Renal pelvis (tissue), 1 donor: ENCODE measurements at regions not wholly inside any gene's neighbourhood (a gene's known extent, or its start where the extent isn't known, plus 50 kb on each side); places are given as distances from the start of the nearest gene placed in this dataset.

Experiments
- DNase-seq: peaks from one replicate; pipeline ENCODE4 v3.0.0-alpha.2; 2013

DNA sequence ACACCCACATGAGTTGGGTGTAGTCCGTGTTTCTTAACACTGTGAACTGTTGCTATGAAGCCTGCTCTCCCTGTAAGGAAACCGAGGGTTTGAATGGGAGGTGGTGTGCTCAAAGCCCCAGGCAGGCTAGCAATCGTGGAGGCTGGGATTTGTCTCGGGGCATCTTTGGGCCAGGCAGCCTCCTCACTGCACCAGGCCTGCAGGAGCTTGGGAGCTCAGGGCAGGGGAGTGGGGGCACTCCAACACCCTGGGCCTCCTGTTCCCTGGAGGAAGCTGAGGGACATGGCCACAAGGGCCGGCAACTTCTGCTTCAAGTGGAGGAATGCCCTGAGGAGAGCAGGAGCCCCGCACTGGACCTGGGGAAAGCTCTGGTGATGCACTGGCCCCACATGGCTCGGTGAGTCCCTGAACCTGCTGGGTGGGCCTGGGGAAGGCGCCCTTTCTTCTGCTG, 164.7 kb upstream of the B3GAT1 start:
- DNase-seq = no peak

DNA sequence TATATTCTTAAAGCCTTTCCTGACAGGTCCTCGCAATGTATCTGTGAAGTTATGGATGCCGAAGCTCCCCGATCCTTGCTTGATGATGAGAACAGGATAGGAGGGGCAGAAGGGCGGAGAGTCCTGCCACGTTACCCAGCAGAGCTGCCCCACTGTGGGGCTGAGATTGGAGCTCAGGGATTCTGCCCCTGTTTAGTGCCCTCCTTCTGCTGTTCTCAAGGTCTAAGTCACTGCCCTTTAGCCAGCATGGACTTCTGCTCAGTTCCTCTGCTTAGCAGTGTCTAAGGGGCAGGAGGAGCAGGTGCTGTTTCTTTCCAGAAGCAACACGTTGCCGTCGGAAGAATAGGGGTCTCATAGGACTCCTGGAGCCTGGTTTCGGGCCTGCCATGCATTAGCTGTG, 164.2 kb upstream of the B3GAT1 start:
- no peak for DNase-seq

DNA sequence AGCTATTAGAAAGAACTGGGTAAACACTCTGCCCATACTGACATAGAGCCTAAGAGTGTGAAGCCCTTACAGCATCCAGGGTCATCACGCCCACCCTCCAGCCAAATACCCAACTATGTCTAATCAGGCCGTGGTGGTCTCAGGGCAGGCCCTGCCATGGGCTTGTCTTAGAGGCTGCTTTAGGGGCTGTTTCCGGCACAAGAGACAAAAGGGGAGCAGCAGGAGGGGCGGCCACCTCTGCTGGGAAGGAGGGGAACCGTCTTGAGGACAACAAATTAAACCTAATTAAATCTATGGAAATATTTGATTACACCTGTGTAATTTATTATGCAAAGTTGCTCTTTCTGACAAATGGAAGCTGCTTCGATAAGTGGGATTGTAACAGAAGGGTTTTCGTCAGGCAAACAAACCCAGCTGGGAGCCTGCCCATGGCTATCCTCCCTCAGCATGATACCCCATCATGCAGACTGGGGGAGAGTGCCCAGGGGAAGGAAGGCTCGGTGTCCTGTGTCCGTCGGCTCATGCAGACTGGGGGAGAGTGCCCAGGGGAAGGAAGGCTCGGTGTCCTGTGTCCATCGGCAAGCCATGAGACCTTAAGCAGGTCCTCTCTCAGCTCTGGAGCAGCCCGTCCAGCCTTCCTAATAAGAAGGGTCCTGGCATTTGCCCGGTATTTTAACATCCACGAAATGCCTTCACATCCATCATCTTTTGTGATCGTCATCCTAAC, 163.6 kb upstream of the B3GAT1 start:
- no peak for DNase-seq

DNA sequence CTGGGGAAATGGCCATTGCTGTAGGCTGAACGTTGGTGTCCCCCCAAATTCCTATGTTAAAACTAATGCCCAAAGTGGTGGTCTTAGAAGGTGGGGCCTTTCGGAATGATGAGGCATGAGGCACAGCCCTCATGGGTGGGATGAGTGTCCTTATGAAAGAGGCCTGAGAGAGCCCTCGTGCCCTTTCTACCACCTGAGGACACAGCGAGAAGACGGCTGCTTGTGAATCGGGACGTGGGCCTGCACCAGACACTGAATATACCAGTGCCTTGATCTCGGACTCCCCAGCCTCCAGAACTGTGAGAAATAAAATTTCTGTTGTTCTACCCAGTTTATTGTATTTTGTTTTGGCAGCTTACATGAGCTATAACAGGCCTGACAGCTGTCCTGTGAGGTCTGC, 162.9 kb upstream of the B3GAT1 start:
- no peak for DNase-seq

DNA sequence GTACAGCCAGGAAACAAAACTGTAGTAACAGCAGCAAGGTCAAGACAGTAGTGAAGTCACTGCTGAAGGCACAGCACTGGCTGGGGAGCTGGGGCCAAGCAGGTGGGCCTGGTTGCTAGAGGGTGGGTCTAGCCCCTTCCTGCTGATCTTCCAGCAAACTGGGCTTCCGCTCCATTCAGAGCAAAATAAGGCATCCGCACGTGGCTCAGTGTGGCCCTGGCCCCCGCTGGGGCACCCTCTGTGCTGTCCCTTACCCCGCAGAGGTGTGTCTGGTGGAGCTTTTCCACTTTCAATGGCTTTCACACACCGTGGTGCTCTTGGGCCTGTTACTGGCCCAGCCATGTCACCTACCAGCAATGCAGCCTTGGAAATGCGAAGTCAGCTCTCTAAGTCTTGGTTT, 162.4 kb upstream of the B3GAT1 start:
- no peak for DNase-seq

DNA sequence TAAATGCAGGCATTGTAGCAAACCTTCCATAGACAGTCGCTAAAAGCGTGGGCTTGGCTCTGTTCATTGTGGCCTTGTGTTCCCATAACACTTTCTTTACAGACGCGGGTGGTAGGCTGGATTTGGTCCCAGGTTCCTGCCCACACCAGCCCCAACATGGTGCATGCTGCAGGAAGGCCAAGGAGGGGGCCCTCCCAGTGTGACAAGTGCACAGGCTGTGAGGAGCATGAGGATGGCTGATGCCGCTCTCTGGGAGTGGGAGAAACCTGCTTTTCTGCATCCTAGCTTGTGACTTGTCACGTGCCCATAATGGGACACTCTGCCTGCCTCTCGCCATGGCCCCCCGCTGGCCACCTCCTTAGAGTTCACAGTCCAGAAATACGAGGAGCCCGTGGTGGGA, 161.8 kb upstream of the B3GAT1 start:
- no peak for DNase-seq

DNA sequence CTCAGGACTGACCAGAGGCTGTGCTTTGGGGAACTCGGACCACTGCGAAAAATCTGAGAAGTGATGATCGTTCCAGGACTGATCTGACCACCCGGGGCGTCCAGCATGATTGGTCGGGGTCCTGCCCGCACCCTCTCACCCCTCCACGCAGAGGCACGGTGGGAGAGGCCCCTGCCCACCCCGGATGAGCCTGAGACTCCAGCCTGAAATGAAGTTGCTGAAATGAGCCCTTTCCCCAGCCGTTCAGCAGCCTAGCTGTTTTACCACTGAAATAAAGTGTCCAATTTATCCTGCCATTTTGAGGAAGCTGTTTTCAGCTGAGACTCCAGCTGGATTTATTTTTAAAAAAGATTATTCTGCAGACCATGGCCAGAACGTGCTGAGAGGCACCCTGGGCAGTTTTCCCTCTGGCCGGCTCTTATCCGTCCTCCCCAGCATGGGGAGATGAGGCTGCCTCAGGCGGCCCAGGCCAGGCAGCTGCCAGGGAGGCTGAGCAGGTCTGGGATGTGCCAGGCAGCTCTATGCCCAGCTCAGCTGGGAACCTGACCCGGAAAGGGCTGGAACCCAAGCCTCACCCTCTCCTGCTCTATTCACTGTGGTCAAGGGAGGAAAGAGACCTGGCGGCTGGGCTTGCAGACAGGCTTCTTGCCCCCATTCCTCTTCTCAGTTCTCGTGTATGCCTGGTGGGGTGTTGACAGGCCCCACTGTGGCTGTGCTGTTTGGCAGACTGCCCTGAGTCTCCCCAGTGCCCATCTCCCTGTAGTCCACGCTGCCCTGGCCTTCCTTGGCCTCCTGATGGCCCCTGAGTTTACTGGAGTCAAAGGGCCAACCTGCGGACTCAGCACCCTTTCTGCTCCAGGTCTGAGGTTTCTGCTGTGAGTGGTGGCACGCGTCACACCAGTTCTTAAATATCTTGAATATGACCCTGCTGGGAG, 161.0 kb upstream of the B3GAT1 start:
- DNase-seq = no peak

DNA sequence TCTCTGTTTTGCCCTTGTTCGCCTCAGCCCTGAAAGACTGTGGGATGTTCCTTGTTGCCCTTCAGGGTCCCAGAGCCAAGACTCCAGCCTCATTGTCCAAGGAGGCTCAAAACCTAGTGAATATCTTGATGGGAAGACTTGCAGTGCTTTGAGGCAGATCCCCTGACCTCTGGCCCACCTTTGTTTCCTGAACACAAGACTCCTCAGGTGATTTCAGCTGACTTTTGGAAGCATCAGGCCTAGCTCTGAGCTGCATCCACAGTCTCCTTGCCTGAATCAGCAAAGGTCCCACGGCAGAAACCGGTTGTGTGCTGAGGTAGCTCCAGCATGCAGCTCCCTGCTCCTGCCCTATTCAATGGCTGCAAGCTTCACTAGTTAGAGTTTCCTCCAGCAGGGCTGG, 159.3 kb upstream of the B3GAT1 start:
- no peak for DNase-seq

DNA sequence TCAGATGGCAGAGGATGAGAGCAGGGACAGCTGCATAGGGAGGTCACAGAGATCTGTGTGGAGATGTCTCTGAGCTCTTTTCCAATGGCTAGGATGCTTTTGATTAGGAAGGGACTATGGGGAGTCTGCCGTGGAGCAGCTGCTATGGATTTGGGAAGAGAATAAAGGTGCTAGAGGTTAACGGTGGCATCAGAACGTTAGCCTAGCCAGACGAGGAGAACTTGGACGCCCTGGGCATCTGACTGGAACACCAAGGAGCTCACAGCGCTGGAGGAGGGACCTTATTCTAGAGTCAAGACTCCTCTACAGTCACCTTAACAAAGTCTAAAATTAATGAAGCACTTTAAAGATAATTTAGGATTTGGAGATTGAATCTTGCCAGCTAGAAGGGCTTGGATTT, 157.2 kb upstream of the B3GAT1 start:
- no peak for DNase-seq

DNA sequence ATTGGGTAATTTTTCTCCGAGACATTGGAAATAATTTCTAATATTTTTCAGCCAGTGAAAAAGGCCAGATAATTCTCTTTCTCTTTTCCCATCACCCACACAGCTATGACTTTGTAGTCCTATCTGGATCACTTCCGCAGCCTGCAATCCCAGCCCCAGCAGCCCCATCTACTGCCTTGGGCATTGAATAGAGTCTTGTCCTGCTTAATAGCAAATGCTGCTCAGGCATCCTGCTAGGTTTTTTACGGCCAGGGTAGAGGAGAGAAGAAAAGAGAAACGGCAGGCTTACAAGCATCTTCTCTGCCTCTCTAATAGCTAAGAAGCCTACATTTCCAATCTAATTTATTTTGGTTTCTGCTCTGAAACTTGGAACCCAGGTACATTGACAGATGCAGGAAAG, 154.3 kb upstream of the B3GAT1 start:
- no peak for DNase-seq

DNA sequence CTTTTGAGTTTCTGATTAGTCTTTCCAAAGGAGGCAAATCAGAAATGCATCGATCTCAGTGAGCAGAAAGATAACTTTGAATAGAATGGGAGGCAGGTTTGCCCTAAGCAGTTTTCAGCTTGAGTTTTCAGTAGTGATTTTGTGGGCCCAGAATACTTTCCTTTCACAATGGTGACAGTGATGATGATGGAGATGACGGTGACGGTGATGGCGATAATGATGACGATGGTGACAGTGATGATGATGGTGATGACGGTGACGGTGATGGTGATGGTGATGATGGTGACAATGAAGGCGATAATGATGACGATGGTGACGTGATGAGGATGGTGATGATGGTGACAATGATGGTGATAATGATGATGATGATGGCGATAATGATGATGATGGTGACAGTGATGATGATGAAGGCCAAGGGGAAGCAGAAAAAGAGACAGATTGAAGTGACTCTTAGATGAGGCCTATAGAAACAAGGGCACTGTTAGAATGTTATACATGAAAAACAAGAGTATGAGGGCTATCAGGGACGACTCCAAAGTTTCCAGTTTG, 153.4 kb upstream of the B3GAT1 start:
- no peak for DNase-seq

DNA sequence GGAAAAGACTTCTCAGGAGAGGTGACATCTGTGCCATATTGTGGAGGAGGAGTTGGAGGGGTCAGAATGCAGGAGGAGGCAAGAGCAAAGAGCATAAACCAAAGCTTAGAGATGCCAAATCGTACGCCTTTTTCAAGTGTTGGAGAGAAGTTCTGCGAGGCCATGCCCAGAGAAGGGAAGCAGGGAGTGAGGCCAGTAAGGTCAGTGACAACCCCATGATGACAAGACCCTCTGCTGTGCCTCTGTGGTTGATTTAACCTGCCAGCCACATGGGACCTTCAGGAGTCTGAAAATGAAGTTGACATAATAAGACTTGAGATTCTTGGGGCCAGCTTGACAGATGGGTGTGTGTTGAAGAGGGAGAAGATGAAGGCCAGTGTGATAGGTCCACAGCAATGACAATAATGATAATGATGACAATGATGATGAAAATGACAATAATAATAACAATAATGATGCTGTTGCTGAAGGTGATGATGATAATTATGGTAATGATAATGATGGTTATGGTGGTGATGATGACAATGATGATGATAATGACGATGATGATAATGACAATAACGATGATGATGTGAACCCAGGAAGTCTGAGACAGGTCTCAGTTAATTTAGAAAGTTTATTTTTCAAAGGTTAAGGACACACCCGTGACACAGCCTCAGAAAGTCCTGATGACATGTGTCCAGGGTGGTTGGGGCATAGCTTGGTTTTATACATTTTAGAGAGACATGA, 152.6 kb upstream of the B3GAT1 start:
- DNase-seq = no peak

DNA sequence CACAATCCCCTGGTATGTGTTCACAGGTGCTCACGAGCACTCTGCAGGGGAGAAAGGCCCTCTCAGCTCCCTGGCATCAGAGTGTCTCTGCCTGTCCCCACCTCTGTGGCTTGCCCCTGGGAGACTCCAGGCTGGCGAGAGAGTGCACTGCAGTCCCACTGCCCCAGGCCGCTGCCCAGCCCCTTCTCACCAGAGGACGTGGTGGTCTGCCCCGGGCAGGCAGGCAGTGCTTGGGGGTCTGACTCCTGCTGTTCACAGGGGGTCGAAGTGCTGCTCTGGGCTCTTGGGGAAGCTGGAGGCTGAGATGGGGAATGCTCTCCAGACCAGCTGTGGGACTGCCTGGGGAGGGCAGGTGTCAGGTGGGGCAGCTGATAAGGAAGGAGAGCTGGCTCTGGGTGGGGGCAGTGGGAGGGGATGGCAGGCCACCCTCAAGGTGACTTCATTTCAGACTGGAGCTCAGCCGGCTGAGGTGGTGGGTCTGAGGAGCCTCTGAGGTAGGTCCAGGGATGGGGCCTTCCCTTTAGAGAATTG, 151.0 kb upstream of the B3GAT1 start:
- DNase-seq = no peak

DNA sequence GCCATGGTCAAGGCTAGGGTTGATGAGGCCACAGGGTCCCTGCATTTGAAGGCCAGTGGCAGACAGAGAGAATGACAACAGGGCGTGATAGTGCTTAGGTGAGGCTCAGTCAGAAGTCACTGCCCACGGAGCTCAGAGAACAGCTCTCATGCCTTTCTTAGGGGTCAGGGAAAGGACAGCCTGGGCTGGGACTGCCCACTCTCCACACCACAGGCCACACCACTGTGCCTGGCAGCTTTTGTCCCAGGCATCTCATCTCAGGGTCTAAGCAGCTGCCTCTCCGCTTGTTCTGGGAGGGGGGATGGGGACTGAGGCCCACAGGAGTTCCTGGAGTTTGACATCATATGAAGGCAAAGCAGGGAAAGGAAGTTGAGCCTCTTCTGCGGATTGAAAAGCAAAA, 150.2 kb upstream of the B3GAT1 start:
- DNase-seq = no peak

DNA sequence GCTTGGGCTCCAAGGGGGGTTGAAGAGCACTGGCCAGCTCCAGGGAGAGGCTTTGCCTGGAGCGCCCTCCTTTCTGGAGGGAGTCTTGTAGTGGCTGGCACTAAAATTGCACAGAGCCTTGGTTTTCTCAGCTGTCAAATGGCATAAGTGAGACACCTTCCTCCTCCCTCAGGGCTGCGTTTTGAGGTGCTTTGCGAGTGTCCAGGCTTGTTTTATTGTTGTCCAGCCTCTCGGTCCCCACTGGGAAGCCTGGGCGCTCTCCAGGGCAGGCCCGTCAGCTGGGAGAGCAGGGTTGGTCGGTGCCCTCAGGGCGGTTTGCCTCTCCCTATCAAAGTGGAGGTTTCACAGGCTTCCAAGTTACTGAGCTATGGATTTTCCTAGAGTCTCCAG, 149.3 kb upstream of the B3GAT1 start:
- no peak for DNase-seq

DNA sequence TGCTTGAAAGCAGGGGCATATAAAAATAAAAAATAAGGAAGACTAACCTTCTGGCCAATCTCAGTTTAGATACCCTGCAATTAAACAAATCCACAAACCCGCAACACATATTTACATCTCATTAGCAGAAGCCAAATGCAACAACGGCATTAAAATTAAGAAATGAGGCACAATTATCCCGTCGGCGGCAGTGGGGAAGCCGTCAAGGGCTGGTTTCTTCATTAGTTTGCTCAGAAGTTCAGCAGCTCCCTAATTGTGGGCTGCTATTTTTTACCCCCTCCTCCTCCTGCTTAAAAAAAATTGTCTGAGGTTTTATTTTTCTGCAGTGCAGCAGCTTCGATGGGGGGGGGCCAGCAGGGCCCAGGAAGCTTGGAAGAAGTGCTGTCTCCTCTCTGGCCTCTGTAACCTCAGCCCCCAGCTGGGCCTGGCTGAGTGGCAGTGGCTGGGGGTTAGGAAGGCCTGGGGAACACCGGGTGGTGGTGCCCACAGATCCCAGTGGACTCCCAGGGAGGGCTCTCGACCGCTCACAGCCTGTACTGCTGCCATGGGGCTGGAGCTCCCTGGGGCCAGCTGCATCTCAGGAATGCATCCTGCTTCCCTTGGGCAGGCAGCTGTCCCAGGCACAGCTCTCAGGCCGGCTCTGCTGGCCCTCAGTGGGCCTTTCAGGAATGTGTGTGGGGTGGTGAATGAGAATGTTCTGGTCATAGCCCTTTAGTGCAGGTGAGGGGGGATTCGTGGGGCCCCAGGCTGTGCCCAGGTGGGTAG, 148.7 kb upstream of the B3GAT1 start:
- no peak for DNase-seq

DNA sequence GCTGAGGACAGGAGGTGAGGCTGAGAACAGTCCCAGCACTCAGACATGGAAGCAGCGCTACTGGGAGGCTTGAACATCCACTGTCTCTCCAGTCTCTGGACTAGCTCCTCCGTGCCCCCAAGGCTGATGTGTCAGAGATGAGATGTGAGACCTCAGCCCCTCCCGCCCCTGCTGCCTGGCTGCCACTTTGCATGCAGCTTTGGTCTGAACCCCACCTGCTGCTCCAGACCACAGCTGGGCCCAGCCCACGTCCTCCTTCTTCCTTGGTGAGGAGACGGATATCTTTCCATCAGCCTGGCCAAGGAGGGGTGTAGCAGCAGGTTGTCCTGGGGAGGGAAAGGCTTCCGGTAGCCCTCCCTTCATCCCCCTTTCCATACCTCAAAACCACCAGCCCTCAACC, 148.0 kb upstream of the B3GAT1 start:
- no peak for DNase-seq

DNA sequence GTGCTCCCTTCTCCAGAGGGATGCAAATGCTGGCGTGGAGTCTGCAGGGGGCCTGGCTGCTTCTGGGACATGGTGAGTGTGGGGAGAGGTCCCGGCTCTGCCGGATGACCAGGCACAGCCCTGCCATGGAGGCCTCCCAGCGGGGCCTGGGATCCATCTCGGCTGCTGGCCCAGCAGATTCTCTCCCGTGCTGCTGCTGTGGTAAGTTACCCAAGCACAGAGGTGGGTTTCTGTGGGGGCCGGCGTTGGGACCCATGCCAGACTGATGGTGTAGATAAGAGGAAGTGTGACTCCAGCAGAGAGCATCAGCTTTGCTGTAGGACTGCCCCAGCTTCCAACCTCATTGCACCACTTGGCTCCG, 147.5 kb upstream of the B3GAT1 start:
- no peak for DNase-seq

DNA sequence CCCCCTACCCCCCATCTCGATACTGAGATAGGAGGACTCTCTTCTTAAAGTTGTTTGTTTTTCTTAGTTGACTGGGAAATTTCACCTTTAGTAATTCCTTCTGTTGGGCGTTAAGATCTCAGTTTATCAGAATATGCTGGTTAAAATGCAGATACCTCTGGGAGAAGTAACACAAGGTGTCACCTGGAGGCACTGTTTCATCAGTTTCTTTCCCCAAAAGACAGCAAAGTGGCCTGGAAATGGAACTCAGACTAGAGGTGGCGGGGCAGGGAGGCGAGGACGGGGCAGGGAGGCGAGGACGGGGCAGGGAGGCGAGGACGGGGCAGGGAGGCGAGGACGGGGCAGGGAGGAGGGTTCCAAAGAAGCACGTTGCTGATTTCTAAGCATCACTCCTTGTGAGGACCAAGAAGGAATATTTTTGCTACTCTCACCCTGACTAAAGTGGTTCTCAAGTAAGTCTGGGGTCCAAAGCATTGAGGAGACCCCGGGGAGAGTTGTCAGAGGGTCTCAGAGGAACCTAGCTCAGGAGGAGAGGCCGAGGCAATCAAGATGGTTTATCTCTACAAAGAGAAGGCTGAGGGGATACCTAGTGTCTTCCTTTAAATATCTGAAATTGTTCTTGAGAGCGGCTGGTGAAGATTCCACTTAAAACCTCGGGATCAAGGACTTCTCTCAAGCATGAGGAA, 147.0 kb upstream of the B3GAT1 start:
- DNase-seq = no peak

DNA sequence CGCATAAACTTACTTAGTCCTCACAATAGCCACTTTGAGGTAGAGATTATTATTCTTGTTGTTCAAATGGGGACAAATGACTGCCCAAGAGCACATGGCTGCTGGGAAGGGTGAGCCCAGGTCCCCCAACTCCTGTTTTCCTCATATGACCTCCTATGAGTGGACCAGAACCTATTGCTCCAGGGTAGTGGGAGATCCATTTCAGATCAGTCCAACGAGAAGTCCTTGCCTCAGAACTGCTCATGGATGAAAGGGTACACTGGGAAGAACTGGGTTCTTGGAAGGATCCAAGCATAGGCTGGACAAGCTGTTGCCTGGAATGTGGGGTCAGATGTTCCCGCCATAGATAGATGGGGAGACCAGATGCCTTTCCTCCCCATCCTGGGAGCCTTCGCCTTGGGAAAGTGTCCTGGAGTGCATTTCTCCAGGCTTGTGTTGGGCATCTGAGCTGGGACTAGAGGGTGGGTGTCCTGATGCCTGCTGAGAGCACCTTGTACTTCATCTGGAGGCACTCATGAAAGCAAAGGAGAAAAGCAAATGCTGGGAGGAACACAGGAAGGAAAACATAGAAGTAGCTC, 146.3 kb upstream of the B3GAT1 start:
- no peak for DNase-seq
